Medulla oblongata (tissue), 1 donor: ENCODE measurements at regions not wholly inside any gene's neighbourhood (a gene's known extent, or its start where the extent isn't known, plus 50 kb on each side); places are given as distances from the start of the nearest gene placed in this dataset.
"Not testable (repeated sequence)": the region's sequence is repeated elsewhere in the genome, so short reads cannot be mapped to it uniquely, and the experiment has no call there.

Experiments
- DNase-seq: peaks from one replicate; pipeline ENCODE4 v3.0.0-alpha.2; 2015; ENCODE audit errors: extremely low spot score

DNA sequence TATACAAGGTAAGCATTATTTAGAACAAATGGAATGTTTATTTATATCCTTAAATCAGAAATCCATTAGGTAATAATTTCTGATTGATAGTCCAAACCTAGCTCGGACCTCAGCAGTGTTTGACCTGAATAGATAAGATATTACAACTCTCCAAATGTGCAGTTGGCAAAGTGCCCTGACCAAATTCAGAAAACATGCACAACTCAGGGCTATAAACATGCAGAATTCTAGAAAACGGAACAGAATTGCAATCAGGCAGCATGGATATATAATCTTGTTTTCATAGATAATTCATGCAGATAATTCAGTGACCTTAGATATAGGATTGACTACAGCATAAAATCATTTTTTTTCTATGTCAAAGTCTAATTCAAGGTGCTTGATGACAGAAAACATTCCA lies 626.6 kb upstream of the CITED2 start:
- DNase-seq, result no peak

DNA sequence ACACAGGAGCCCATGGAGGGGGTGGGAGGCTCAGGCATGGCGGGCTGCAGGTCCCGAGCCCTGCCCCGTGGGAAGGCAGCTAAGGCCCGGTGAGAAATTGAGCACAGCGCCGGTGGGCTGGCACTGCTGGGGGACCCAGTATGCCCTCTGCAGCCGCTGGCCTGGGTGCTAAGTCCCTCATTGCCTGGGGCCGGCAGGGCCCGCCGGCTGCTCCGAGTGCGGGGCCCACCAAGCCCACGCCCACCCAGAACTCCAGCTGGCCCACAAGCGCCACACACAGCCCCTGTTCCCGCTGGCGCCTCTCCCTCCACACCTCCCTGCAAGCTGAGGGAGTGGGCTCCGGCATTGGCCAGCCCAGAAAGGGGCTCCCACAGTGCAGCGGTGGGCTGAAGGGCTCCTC lies 625.2 kb upstream of the CITED2 start:
- DNase-seq, result not testable (repeated sequence)

DNA sequence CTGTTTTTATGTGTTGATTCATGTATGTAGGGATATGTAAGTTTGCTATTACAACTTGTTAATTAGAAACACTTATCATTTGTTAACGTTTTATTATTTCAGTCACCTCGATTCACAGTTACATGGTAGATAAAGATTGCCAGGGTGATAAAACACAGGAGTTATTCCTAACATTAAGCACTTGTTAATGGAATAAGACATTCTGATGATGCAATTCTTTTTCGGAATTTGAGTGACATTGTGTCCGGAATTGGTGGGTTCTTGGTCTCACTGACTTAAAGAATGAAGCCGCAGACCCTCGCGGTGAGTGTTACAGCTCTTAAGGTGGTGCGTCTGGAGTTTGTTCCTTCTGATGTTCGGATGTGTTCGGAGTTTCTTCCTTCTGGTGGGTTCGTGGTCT lies 624.0 kb upstream of the CITED2 start:
- DNase-seq, result not testable (repeated sequence)

DNA sequence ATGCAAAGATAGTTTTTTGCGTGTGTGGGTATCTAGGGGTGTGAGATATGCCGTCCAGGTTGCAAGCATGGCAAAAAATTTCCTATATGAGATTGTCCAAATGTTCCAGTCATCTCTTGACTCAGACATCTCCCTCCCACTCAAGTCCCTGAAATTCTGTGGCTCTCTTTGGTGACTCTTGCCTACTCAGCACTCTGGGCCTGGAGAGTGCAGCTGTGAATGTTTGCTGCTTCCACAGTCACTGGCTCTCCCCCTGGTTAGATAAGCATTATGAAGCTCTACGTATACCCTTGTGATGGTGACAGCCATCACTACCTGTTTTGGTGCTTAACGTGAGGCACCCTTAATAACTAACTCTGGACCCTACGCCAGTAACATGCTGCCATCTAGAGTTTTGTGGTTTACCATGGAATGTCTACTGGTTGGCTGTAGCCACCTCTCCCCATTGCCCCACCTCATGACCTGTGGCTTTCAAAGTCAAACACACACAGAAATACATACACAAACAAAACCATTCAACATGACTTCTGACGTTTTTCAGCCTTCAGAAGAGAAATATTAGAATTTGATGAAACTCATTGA lies 621.9 kb upstream of the CITED2 start:
- no peak for DNase-seq

DNA sequence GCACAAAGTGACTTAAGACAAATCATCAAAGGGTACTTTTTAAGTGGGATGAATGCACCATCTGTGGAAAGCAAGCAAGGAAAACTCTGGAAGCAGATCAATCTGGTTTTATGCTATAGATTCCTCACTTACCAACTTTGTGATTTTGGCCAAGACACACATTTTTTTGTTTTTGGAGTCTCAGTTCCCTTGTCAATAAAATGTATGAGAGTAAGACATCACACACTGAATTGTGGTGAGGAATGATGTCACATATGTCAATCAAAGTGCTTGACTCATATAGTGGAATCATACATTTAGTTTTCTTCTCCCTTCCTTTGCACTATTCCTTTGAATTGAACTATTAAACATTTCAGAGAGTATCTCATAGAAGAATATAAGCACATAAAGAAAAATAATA lies 620.5 kb upstream of the CITED2 start:
- no peak for DNase-seq

DNA sequence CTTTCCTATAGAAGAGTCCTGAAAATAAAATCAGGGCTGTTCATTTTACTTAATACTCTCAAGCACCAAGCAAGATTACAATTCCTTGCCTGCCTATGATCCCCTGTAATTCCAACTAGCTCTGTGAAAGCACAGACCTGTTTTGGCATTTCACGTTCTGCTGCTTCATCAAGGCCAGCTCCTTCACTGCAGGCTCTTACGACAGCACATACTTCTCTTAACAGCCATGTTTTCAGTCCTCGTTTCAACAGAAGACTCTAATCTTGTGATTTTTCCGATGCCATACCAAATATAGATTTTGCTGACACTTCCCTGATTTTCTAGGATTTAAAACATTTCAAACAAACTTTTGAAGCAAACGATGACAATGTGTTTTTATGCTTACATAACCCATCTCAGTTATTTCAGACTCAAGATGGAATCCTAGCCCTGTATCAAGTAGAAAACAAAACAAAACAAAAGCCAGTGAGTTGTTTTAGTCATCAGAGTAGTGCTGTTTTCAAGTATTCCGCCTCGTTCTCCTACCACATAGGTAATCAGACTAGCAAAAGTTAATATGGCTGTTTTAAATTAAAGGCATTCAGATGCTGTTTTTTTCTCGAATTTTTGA lies 616.5 kb upstream of the CITED2 start:
- DNase-seq, result peak; percentile 40

DNA sequence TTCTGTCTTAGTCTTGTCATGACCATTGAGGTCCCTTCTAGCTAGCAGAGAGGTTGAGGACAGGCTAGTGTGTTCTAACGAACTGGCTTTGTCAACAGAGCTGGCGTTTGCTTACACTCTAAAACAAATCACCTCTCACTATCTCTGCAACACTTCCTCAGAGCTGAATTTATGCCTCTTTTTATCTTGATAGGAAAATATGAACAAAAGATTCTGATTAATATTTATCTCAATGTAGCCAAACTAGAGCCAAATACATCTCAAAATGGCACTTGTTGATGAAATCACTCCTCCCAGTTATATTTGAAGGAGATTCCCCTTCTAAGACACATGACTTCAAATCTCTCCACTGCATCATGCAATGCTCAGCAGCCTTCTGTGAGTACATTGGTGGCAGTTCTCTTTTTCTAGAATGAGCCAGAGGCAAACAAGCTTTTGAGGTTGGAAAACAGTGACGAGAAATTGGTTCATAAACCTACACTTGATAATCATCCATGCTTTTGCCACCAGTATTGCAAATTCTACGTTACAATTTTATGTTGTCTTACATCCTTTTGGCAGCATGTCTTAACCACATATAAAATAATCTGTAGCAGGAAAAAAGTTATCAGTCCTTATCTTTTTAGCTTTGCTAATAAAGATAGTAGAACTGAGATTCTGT lies 615.7 kb upstream of the CITED2 start:
- peak; percentile 73 for DNase-seq

DNA sequence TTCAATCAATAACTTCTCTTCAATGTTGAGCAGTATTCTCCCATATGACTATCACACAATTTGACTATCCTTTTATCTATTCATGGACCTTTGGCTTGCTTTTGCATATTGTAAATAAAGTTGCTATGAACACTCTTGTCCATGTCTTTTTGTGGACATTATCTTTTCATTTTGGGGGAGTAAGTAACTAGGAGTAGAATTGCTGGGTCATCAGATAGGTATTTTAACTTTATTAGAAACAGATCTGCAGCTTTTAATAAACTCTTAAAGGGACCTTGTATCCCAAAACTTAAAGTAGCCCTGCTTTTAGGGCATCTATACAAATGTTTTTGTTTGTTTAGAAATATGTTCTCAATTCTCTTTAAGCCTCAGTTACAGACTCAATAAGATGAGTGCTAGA lies 614.2 kb upstream of the CITED2 start:
- DNase-seq, result no peak

DNA sequence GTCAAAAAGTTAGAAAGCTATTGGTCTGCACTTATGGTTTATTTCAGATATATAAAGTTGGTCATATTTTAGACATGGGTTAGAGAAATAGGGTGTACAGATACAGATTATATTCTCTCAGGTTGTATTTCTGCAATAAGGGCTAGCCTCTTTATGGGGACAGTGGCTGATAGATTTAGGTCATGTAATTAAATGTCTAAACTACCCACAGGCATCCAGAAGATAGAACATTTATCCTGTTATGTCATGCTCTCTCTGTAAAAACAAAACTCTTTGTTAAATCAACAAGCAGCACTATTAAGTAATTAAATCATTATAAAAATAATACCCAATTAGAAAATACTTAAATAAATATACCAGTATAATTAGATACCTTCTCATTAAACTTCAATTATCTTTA lies 612.6 kb upstream of the CITED2 start:
- no peak for DNase-seq

DNA sequence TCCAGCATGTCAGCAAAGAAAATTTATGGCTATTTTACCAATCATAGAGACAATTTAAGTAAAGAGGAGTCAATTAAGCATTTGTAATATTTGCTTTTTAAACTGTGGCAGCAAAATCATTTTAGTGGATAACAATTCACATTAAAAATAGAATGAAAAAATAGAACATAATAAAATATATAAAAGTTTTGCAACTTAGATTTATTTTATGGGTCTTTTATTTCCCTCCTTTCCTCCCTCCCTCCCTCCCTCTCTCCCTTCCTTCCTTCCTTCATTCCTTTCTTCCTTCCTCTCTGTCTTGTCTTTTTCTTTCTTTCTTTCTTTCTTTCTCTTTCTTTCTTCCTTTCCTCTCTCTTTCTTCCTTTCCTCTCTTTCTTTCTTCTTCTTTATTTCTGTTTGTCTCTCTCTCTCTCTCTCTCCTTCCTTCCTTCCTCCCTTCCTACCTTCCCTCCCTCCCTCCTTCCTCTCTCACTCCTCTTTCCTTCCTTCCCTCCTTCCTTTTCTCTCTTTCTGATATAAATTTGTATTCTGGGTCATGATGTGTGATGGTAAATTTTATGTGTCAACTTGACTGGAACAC lies 610.9 kb upstream of the CITED2 start:
- no peak for DNase-seq

DNA sequence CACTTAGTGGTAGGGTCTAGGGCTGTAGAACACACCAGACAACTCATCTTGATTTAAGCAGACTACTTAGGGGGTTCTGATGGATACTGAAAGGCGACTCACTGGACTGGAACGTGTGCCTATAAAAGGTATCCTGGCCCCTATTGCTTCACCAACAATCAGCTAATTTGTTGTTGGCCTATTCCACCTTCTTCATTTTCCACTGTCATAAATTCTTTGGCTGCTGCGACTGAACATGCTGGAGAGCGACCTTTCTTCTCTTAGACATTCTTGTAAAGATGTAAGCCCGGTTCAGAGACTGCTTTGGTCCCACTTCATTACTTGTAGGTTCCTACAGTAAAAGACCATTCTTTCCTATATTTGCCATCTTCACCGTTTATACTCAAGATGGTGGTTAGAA lies 609.9 kb upstream of the CITED2 start:
- no peak for DNase-seq

DNA sequence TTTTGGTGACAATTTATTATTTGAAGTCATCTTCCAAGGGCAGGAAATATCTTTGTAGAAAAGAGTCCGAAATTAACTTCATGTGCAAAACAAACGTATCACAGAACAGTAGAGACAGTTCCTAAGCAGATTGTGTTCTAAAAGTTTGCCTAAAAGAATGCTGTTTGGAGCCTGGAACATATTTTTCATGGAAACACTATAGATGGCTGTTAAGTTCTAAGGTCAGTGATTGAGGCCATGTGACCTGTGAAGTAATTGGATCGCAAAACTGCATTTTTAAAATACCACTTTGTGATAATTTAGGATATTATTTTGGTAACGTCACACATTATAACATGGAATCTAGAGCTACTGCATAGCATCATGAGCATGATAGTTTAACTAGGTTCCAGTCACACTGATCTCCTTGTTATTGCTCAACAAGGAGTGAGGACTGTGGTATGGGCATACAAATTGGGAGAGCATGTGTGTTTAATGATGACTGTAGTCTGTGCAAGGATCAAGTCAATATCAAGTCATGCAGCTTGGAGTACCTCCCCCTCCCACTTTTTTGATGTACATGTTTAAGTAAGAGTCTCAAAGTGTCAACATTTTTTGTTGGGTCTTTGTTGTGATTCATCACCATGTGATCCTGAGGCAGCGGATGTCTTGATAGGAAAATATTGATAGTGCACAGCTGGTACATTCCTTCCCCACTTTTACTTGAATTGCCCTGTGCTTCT lies 609.3 kb upstream of the CITED2 start:
- DNase-seq, result no peak

DNA sequence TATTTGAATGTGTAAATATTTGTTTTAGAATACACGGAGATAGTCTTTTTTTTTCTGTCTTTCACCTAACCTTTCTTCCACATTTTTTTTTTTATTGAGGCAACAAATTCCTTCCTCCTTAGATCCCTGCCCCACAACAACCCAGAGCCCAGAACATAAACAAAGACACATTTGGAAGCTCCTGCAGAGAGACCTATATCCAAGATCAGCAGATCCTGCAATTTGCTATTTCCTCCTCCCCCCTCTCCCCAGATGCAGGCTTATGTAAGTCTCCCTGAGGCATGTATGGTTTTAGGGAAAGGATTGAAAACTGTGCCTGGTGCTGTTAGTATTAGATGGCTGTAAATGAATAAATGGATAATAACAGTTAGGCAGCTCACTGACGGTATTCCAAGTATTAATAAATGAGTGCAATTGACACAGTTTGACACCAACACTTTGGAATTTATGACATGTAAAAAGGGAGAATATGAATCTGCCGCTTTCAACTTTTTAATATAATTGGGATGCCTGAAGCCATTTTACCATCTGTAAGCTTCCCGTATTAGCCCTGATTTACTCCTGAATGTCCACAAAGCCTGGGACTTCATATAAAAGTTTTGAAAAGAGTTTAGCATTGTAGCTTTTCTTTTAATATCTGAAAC lies 608.3 kb upstream of the CITED2 start:
- no peak for DNase-seq

DNA sequence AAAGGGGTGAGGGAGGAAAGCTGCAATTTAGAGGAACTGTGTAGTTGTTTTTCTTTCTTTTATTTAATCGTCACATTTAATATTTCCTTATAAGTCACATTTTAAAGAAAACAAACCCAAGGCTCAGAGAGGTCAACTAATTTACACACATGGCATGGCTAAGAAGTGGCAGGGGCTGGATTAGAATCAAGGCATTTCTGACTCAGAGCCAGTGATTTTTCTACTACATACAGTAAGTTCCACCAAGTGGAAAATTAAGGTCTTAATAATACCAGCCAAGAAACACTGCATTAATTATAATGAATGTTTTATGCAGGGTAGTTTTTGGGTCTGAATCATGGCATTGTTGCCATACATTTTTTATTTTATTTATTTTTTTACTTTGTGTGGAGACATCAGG lies 607.7 kb upstream of the CITED2 start:
- DNase-seq, result no peak

DNA sequence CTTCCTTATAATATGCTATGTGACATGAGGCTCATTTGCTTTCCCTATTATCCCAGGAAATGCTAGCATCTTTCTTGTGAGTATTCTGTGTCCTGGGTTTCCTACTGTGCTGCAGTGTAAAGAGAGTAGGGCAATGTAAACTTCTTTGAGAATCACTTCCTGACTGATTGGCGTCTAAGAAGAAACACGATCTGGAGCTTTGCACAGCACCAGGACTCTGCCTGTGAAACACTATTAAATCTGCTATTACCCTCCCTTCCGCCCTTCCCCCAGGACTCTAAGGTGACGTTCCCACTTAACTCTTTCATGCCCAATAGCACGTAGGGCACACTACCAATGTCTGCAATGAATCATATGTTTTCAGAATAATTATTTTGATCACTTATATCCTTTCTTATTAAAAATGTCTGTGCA lies 607.3 kb upstream of the CITED2 start:
- DNase-seq, result peak; percentile 25

DNA sequence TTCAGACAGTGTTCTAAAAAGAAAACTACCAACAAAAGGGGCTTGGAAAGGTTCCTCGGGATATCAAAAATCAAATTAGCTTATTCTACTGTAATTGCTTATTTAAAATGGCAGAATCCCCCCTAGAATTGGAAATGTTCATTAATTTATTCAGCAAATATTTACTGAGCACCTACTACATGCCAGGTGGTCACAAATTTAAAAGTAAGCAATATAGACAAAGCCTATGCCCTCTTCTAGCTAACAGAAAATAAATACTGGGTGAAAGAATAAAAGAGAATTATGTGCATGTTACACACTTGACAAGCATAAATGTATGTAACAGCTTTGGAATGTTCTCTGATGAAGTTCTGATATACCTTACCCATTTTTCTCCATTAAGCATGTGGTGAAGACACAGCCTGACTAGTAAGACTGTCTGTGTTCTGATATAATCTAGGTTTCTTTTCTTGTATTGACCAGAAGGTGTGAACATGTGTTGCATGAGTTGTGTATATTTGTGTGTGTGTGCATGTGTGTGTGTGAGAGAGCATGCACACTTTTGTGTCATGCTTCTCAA lies 606.7 kb upstream of the CITED2 start:
- no peak for DNase-seq

DNA sequence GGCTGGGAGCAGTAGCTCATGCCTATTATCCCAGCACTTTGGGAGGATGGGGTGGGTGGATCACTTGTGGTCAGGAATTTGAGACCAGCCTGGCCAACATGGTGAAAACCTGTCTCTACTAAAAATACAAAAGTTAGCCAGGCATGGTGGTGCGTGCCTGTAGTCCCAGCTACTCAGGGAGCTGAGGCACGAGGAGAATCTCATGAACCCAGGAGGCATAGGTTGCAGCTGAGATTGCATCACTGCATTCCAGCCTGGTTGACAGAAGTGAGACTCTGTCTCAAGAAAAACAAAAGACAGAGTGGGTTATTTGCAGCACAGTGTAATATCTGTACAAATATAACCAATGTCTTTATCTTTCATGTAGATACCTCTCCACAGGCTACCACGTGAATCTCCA lies 606.2 kb upstream of the CITED2 start:
- DNase-seq, result not testable (repeated sequence)

DNA sequence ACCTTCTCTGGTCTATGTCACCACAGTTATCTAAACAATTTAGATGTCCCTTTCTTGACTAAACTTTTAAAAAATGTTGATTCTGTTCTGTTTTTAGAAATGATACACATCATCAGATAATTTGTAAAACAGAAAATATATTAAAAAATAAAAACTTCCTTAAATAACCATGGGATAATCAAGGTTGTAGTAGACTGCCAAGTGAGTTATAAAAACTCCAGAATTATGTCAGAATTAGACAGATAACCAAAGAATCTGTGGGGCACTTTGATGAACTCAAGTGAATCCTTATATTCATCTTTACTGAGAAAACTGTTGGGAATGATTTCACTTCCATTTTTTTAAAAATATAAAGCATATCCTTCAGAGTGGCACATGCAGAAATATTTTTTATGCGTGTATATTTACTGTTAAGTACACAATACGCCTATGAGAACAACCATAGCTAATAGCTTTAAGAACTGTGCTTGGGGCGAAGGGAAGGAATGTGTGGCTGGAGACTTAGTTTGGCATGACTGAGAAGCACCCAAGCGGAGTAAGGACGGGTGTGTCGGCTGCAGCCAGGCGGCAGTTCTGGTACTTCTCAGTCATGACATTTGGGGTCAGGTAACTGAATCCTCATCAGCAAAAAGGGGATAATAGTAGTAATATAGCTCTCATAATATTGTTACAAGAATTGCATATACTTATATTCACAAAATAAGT lies 604.7 kb upstream of the CITED2 start:
- no peak for DNase-seq

DNA sequence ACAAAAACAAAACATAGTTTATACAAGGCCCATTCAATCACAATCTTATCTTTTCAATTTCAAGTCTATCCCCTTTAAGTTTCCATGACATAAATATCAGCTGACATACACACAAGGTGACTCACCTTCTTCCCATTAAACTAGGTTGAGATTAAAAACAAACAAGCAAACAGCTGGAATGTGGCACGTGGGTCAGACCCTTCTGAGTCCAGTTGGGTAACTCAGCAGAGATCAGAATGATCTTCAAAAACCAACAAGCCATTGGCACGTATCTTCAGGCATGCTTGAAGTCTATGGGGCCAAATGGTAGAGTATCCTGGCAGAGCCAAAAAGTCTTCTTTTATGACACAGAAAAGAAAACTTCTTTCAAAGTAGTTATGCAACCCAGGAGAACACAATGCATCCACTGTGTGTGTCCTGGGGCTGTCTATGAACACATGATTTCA lies 603.5 kb upstream of the CITED2 start:
- no peak for DNase-seq

DNA sequence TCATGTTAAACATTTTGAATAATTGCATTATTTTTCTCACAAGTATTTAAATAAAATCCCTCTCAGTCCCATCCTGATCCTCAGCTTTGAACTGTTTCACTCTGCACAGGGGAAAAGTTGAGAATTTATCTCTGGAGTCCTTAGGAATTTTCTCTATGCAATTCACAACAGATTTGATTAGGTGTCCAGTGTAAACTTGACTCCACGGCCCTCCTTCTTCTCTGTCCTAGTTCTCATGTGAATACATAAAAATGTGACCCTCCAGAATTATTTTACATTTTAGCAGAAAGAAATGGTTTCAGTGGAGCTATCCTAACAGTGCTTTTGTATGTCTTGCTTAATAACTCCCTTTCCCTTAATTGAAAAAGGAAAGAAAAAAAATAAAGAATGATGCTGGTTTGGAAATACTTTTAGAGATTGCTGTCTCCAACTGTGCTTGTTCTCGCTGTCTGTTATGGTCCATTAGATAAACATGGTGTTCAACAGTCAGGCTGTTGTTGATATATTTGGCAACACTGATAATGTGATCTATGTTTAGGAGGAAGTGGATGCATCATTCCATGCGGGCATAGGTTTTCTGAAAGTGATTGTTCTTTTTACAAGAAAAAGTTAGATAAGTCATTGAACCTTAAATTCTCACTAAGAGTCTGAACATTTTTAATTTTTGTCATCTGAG lies 599.4 kb upstream of the CITED2 start:
- peak; percentile 30 for DNase-seq
